ENCODE measurements at regions not wholly inside any gene's neighbourhood (a gene's known extent, or its start where the extent isn't known, plus 50 kb on each side); places are given as distances from the start of the nearest gene placed in this dataset.

GRCh38 chr6:77011929-77012545 is 451.3 kb downstream of the HTR1B start:
- TF ChIP-seq CTCF (IDR thresholded peaks at IDR 0.05) (no peak), POLR2A (IDR thresholded peaks at IDR 0.05) (no peak), EP300 (IDR thresholded peaks at IDR 0.05) (no peak)
